GM23248 (cell line): ENCODE measurements at regions not wholly inside any gene's neighbourhood (a gene's known extent, or its start where the extent isn't known, plus 50 kb on each side); places are given as distances from the start of the nearest gene placed in this dataset.

Experiments used
- DNase-seq: peaks from one replicate; pipeline ENCODE4 v3.0.0-alpha.2; 2015
- H2AFZ ChIP-seq: fragments of 200-600 bp; sonication (generic); 2 replicates; pipeline ENCODE4 v1.6.1; 2016; ENCODE audit warnings: antibody characterized with exemption
- H3F3A ChIP-seq: fragments of 200-600 bp; sonication (generic); 2 replicates; pipeline ENCODE4 v1.6.1; 2016; ENCODE audit warnings: mild to moderate bottlenecking, antibody characterized with exemption, mixed run types; ENCODE audit not compliant: insufficient read depth
- H3K27ac ChIP-seq: fragments of 200-600 bp; sonication (generic); 2 replicates; pipeline ENCODE4 v1.5.1; 2016; ENCODE audit warnings: mild to moderate bottlenecking
- H3K27me3 ChIP-seq: fragments of 200-600 bp; sonication (generic); replicated peaks from 2 replicates; pipeline ENCODE4 v1.6.1; 2016; ENCODE audit warnings: mild to moderate bottlenecking; ENCODE audit not compliant: insufficient read depth
- H3K36me3 ChIP-seq: fragments of 200-600 bp; sonication (generic); 2 replicates; pipeline ENCODE4 v1.6.1; 2016; ENCODE audit warnings: low read depth, mild to moderate bottlenecking
- H3K4me1 ChIP-seq: fragments of 200-600 bp; sonication (generic); 2 replicates; pipeline ENCODE4 v1.6.1; 2016; ENCODE audit warnings: mild to moderate bottlenecking; ENCODE audit not compliant: insufficient read depth
- H3K4me2 ChIP-seq: fragments of 200-600 bp; sonication (generic); one replicate; pipeline ENCODE4 v1.6.1; 2016; ENCODE audit warnings: mild to moderate bottlenecking; ENCODE audit not compliant: unreplicated experiment
- H3K4me3 ChIP-seq: fragments of 200-600 bp; sonication (generic); 2 replicates; pipeline ENCODE4 v1.5.1; 2016; ENCODE audit warnings: mild to moderate bottlenecking
- H3K79me2 ChIP-seq: fragments of 200-600 bp; sonication (generic); 2 replicates; pipeline ENCODE4 v1.6.1; 2016; ENCODE audit warnings: mild to moderate bottlenecking; ENCODE audit not compliant: insufficient read depth
- H3K9ac ChIP-seq: fragments of 200-600 bp; sonication (generic); 2 replicates; pipeline ENCODE4 v1.6.1; 2016; ENCODE audit warnings: mild to moderate bottlenecking
- H3K9me2 ChIP-seq: fragments of 200-600 bp; sonication (generic); 2 replicates; pipeline ENCODE4 v1.6.1; 2016; ENCODE audit warnings: mixed run types, mild to moderate bottlenecking, moderate library complexity; ENCODE audit not compliant: insufficient read depth
- H3K9me3 ChIP-seq: fragments of 200-600 bp; sonication (generic); one replicate; pipeline ENCODE4 v1.6.1; 2017; ENCODE audit warnings: low read depth
- H4K20me1 ChIP-seq: fragments of 200-600 bp; sonication (generic); 2 replicates; pipeline ENCODE4 v1.6.0; 2016; ENCODE audit not compliant: insufficient read depth
- EZH2 ChIP-seq: fragments of 200-600 bp; sonication (generic); IDR thresholded peaks from 2 replicates; pipeline ENCODE4 v1.6.1; 2018; ENCODE audit warnings: antibody characterized with exemption, mild to moderate bottlenecking; ENCODE audit not compliant: insufficient read depth, poor library complexity, severe bottlenecking
- EZH2phosphoT487 ChIP-seq: fragments of 200-600 bp; sonication (generic); IDR thresholded peaks from 2 replicates; pipeline ENCODE4 v1.6.1; 2018; ENCODE audit warnings: antibody characterized with exemption, moderate library complexity, mild to moderate bottlenecking, low read depth; ENCODE audit not compliant: insufficient read depth
- WGBS, 2 experiments: methylation state at CpG; one replicate each; pipeline ENCODE4 v1.1.6; 2015 to 2017; ENCODE audit warnings: low lambda C conversion rate in 2 of 2, low coverage in 1 of 2; ENCODE audit errors: missing lambda C conversion rate in 2 of 2; 5-methylcytosine and 5-hydroxymethylcytosine counted together
- in situ Hi-C: fragments of 300-500 bp; cut with MboI; formaldehyde crosslinking; loops from 2 replicates; pipeline ENCODE4 v1.15.0; 2020

DNA sequence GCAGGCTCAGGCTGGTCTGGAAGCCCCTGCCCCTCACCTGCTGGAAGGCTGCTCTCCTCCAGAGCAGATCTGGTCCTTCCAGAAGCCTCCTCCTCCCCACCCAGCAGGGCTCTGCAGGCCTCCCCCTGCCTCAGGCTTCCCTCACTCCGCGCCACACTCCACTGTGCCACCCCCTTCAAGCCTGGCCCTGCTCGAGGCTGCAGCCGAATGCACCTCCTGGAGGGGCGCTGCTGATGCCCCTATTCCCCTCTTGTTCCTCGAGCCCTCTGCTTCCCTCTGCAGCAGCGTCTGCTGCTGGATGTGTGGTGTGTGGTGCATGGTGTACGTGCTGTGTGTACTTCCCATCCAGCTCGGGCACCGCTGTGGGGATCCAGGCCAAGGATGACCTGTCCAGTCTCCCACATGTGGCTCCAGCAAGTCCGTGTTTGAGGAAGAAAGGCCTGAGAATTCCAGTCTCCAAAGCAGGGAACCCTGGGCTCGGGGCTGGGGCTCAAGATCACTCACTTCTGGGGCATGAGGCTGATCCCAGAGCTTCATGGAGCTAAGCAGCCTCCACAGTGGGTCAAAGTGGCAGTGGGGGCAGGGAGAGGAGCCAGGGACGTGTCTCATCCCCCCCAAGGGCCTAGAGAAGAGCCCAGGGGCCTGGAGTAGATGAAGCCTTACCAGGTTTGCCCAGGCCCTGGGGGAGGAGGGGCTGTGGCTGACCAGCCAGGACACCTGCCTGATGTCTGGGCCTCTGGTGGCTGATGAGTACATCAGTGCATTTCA lies 136.0 kb upstream of the C14orf180 start:
- Histone ChIP-seq H3K9me3 (no peaks in the 10 kb centered on the region), H3K4me2 (no peak overlapping the region), H4K20me1 (no peaks in the 10 kb centered on the region), H3K27ac (no peak overlapping the region), H3K79me2 (no peaks in the 10 kb centered on the region), H2AFZ (no peak overlapping the region), H3K4me1 (no peaks in the 10 kb centered on the region), H3K9ac (no peak overlapping the region), H3K4me3 (no peak overlapping the region), H3K27me3 (no peaks in the 10 kb centered on the region), H3K9me2 (no peaks in the 10 kb centered on the region), H3K36me3 (no peaks in the 10 kb centered on the region), H3F3A (no peaks in the 10 kb centered on the region)
- TF ChIP-seq EZH2 (no peak), EZH2phosphoT487 (no peak)
- DNase-seq: no peak
- in situ Hi-C loops: no loop called here
- WGBS, 2 experiments: 34 to 49% methylated on average over 12 to 13 of the region's 13 CpGs

DNA sequence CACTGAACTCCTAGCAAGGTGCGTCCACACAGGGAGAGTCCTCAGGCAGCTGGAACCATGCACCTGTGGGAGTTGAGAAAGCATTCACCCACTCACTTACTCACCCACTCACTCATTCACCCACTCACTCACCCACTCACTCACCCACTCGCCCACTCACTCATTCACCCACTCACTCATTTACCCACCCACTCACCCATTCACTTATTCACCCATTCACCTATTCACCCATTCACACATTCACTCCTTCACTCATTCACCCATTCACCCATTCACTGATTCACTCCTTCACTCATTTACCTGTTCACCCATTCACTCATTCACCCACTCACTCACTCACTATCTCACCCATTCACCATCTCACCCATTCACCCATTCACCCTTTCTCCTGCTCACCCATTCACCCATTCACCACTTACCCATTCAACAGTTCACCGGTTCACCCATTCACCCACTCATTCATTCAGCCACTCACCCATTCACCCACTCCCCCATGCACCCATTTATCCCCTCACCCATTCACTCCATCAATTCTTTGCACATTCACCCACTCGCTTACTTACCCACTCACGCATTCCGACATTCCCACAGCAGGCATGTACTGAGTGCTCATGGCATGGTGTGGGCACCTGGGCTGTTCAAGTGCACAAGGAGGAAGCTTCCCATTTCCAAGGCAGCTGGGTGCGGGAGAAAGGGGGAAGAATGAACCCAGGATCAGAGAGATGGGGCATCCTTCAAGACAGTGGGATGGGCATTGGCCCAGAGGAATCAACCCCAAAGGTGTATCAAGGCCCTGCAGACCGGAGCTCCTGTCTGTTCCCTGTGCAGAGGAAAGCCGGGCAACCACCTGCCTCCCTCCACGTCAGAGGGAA lies 135.2 kb upstream of the C14orf180 start:
- Histone ChIP-seq H3K4me3 (no peak overlapping the region), H3K27me3 (no peaks in the 10 kb centered on the region), H3K27ac (no peak overlapping the region), H3K79me2 (no peaks in the 10 kb centered on the region), H4K20me1 (no peaks in the 10 kb centered on the region), H3K9me3 (no peaks in the 10 kb centered on the region), H3K36me3 (no peaks in the 10 kb centered on the region), H3K4me2 (no peak overlapping the region), H3K9me2 (no peaks in the 10 kb centered on the region), H2AFZ (no peak overlapping the region), H3K4me1 (no peaks in the 10 kb centered on the region), H3K9ac (no peak overlapping the region), H3F3A (no peaks in the 10 kb centered on the region)
- WGBS, 2 experiments: 54 to 55% methylated on average over 10 of the region's 10 CpGs
- DNase-seq: no peak
- in situ Hi-C loops: no loop called here
- no peak for TF ChIP-seq EZH2phosphoT487
- no peak for TF ChIP-seq EZH2

DNA sequence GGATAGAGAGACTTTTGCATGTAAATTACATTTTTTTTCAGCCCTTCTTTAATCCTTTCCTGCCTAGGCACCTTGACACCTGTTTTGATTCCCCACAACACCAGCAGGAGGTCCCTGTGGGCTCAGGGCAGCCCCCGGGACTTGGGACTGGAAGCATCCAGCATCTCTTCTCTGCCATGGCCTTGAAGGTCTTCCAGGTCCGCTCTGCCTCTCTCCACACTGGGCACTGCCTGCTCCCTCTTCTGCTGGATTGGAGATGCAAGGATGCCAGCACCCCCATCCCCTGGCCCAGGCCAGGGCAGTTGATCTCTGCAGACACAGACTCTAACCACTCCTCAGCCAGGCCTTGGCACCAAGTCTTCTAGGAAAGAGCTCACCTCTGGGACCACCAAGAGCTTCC lies 134.5 kb upstream of the C14orf180 start:
- H3K27ac ChIP-seq: no peak overlapping the region
- no peaks in the 10 kb centered on the region for H3K36me3 ChIP-seq
- no peak overlapping the region for H3K9ac ChIP-seq
- no peaks in the 10 kb centered on the region for H3K9me3 ChIP-seq
- no peaks in the 10 kb centered on the region for H3K27me3 ChIP-seq
- TF ChIP-seq EZH2: no peak
- TF ChIP-seq EZH2phosphoT487: no peak
- in situ Hi-C loops: no loop called here
- H3K9me2 ChIP-seq: no peaks in the 10 kb centered on the region
- no peak overlapping the region for H3K4me3 ChIP-seq
- no peaks in the 10 kb centered on the region for H3K4me1 ChIP-seq
- no peak overlapping the region for H3K4me2 ChIP-seq
- no peak for DNase-seq
- whole genome bisulfite sequencing, 2 experiments: 38 to 39% methylated on average over 2 of the region's 2 CpGs
- no peaks in the 10 kb centered on the region for H3K79me2 ChIP-seq
- H2AFZ ChIP-seq: no peak overlapping the region
- no peaks in the 10 kb centered on the region for H4K20me1 ChIP-seq
- H3F3A ChIP-seq: no peaks in the 10 kb centered on the region

DNA sequence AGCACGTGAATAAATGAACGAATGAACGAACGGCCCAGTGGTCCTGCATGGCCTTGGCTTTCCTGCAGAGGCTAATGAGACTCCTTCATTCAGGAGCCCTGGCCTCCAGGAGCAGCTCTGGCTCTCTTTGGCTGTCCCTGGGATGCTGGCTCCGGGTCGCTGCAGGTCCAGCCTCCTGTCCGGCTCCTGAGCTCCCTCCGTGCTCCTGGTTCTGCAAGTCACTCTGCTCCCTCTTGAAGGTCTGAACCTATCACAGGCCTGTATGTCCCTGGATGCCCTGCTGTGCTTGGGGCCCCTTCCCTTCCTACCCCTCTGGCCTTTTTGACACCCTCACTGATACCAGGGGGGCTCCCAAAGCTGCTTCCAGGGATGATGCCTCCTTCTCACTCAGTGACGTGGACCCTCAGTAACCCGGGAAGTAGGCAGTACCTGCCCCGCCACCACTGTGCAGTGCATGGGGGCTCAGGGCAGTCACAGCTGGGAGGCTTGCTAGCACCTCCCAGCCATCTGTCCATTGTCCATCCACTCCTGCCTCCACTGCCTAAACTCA lies 133.7 kb upstream of the C14orf180 start:
- Histone ChIP-seq H3K9me2 (no peaks in the 10 kb centered on the region), H3K79me2 (no peaks in the 10 kb centered on the region), H3K4me2 (no peak overlapping the region), H3K27ac (no peak overlapping the region), H3K36me3 (no peaks in the 10 kb centered on the region), H2AFZ (no peak overlapping the region), H3K9me3 (no peaks in the 10 kb centered on the region), H4K20me1 (no peaks in the 10 kb centered on the region), H3K4me1 (no peaks in the 10 kb centered on the region), H3K4me3 (no peak overlapping the region), H3K9ac (no peak overlapping the region), H3K27me3 (no peaks in the 10 kb centered on the region), H3F3A (no peaks in the 10 kb centered on the region)
- in situ Hi-C loops: no loop called here
- no peak for DNase-seq
- WGBS, 2 experiments: 29 to 37% methylated on average over 10 to 11 of the region's 11 CpGs
- TF ChIP-seq EZH2: no peak
- TF ChIP-seq EZH2phosphoT487: no peak
